Parathyroid adenoma (tissue), 2 donors: ENCODE measurements at regions not wholly inside any gene's neighbourhood (a gene's known extent, or its start where the extent isn't known, plus 50 kb on each side); places are given as distances from the start of the nearest gene placed in this dataset.

Experiments used
- H2AFZ ChIP-seq: fragments of 300-600 bp; sonication (generic); one replicate; pipeline ENCODE4 v1.7.0; 2017; ENCODE audit warnings: antibody characterized with exemption, mild to moderate bottlenecking
- H3K27ac ChIP-seq: fragments of 300-600 bp; sonication (generic); one replicate; pipeline ENCODE4 v1.7.0; 2017
- H3K27me3 ChIP-seq: fragments of 300-600 bp; sonication (generic); one replicate; pipeline ENCODE4 v1.7.0; 2017; ENCODE audit warnings: low read length; ENCODE audit not compliant: control insufficient read depth, insufficient read depth
- H3K36me3 ChIP-seq: fragments of 300-600 bp; sonication (generic); one replicate; pipeline ENCODE4 v1.7.0; 2017; ENCODE audit warnings: low read length; ENCODE audit not compliant: control insufficient read depth, insufficient read depth
- H3K4me1 ChIP-seq: fragments of 300-600 bp; sonication (generic); one replicate; pipeline ENCODE4 v1.7.0; 2017; ENCODE audit warnings: control low read depth
- H3K4me2 ChIP-seq: fragments of 300-600 bp; sonication (generic); one replicate; pipeline ENCODE4 v1.7.0; 2017; ENCODE audit warnings: low read length
- H3K4me3 ChIP-seq: fragments of 300-600 bp; sonication (generic); one replicate; pipeline ENCODE4 v1.7.0; 2017; ENCODE audit warnings: low read depth, low read length
- H3K79me2 ChIP-seq: fragments of 300-600 bp; sonication (generic); one replicate; pipeline ENCODE4 v1.7.0; 2017; ENCODE audit warnings: control low read depth
- H3K9ac ChIP-seq: fragments of 300-600 bp; sonication (generic); one replicate; pipeline ENCODE4 v1.7.0; 2017; ENCODE audit warnings: mild to moderate bottlenecking
- H3K9me3 ChIP-seq: fragments of 300-600 bp; sonication (generic); one replicate; pipeline ENCODE4 v1.7.0; 2017; ENCODE audit warnings: low read length; ENCODE audit not compliant: control insufficient read depth
- TF ChIP-seq, protein P1 (sequence below): fragments of 300-600 bp; sonication (generic); IDR thresholded peaks from one replicate; pipeline ENCODE4 v1.7.0; 2017; ENCODE audit warnings: antibody characterized with exemption, mild to moderate bottlenecking
- donor health status: primary hyperparathyroidism.

GRCh38 chr4:54513204-54513603 is 144.6 kb upstream of the KIT start:
- Histone ChIP-seq H3K27ac (no peak overlapping the region), H3K9me3 (no peaks in the 10 kb centered on the region), H2AFZ (no peak overlapping the region), H3K36me3 (no peaks in the 10 kb centered on the region), H3K4me3 (no peak overlapping the region), H3K27me3 (no peaks in the 10 kb centered on the region), H3K4me2 (no peak overlapping the region), H3K4me1 (no peaks in the 10 kb centered on the region), H3K79me2 (no peaks in the 10 kb centered on the region), H3K9ac (no peak overlapping the region)
- TF ChIP-seq, protein P1, sequence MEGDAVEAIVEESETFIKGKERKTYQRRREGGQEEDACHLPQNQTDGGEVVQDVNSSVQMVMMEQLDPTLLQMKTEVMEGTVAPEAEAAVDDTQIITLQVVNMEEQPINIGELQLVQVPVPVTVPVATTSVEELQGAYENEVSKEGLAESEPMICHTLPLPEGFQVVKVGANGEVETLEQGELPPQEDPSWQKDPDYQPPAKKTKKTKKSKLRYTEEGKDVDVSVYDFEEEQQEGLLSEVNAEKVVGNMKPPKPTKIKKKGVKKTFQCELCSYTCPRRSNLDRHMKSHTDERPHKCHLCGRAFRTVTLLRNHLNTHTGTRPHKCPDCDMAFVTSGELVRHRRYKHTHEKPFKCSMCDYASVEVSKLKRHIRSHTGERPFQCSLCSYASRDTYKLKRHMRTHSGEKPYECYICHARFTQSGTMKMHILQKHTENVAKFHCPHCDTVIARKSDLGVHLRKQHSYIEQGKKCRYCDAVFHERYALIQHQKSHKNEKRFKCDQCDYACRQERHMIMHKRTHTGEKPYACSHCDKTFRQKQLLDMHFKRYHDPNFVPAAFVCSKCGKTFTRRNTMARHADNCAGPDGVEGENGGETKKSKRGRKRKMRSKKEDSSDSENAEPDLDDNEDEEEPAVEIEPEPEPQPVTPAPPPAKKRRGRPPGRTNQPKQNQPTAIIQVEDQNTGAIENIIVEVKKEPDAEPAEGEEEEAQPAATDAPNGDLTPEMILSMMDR = no peak

- no peaks in the 10 kb centered on the region for H3K36me3 ChIP-seq
- H3K4me3 ChIP-seq = no peak overlapping the region
- H3K4me2 ChIP-seq = no peak overlapping the region
- H3K4me1 ChIP-seq = no peaks in the 10 kb centered on the region
- no peaks in the 10 kb centered on the region for H3K79me2 ChIP-seq
- H3K9ac ChIP-seq = no peak overlapping the region
- no peak overlapping the region for H2AFZ ChIP-seq
- no peak overlapping the region for H3K27ac ChIP-seq
- no peaks in the 10 kb centered on the region for H3K27me3 ChIP-seq
- no peaks in the 10 kb centered on the region for H3K9me3 ChIP-seq
- TF ChIP-seq, protein P1 = no peak
Measured at GRCh38 chr4:54513741-54514140, 144.0 kb upstream of the KIT start.

GRCh38 chr4:54516556-54517215 is 141.1 kb upstream of the KIT start:
- Histone ChIP-seq H3K79me2 (no peaks in the 10 kb centered on the region), H3K9ac (no peak overlapping the region), H3K27ac (no peak overlapping the region), H3K4me3 (no peak overlapping the region), H3K4me1 (no peaks in the 10 kb centered on the region), H3K27me3 (no peaks in the 10 kb centered on the region), H3K9me3 (no peaks in the 10 kb centered on the region), H2AFZ (no peak overlapping the region), H3K4me2 (no peak overlapping the region), H3K36me3 (no peaks in the 10 kb centered on the region)
- TF ChIP-seq, protein P1 = no peak

GRCh38 chr4:54517781-54518444 is 139.8 kb upstream of the KIT start:
- Histone ChIP-seq H3K36me3 (no peaks in the 10 kb centered on the region), H3K27ac (no peak overlapping the region), H3K9ac (no peak overlapping the region), H2AFZ (no peak overlapping the region), H3K9me3 (no peaks in the 10 kb centered on the region), H3K79me2 (no peaks in the 10 kb centered on the region), H3K4me2 (no peak overlapping the region), H3K27me3 (no peaks in the 10 kb centered on the region), H3K4me1 (no peaks in the 10 kb centered on the region), H3K4me3 (no peak overlapping the region)
- TF ChIP-seq, protein P1 = no peak

GRCh38 chr4:54525602-54526001 is 132.2 kb upstream of the KIT start:
- Histone ChIP-seq H3K27ac (no peak overlapping the region), H3K79me2 (no peaks in the 10 kb centered on the region), H3K27me3 (no peaks in the 10 kb centered on the region), H3K4me1 (no peaks in the 10 kb centered on the region), H3K9ac (no peak overlapping the region), H3K4me3 (no peak overlapping the region), H2AFZ (no peak overlapping the region), H3K9me3 (no peaks in the 10 kb centered on the region), H3K4me2 (no peak overlapping the region), H3K36me3 (no peaks in the 10 kb centered on the region)
- TF ChIP-seq, protein P1 = no peak
